LNCaP clone FGC (cell line): ENCODE measurements at regions not wholly inside any gene's neighbourhood (a gene's known extent, or its start where the extent isn't known, plus 50 kb on each side); places are given as distances from the start of the nearest gene placed in this dataset.
"Not testable (repeated sequence)": the region's sequence is repeated elsewhere in the genome, so short reads cannot be mapped to it uniquely, and the experiment has no call there.

Source experiments
- DNase-seq: peaks from one replicate; pipeline ENCODE4 v3.0.0-alpha.2; 2011; ENCODE audit warnings: low read depth
- H3K4me3 ChIP-seq: 2 replicates; pipeline ENCODE4 v1.5.1; 2011; ENCODE audit warnings: mild to moderate bottlenecking, low read depth, low read length, control low read depth
- TF ChIP-seq, protein P1 (sequence below): IDR thresholded peaks from 2 replicates; pipeline ENCODE4 v1.5.1; 2012; ENCODE audit warnings: mild to moderate bottlenecking; ENCODE audit not compliant: control insufficient read depth, insufficient read depth; ENCODE audit errors: extremely low read depth

DNA sequence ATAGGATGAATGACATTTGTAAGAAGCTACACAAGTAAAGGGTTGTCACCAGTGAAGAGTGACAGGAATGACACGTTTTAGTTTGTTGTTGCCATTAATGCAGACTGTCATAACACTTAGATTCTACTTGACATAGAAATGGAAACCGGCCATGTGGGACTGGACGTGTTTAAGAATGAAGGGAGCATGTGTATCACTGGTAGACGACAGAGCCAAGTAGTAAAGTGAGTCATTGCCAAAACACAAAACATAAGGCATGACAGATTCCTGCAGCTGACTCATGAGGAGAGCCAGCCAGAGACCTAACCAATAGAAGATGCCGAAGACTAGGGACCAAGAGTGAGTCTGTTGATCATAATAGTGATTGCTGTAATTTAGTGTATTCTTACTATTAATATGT is 106.2 kb upstream of the PLAAT1 start:
- no peak overlapping the region for H3K4me3 ChIP-seq
- TF ChIP-seq, protein P1, sequence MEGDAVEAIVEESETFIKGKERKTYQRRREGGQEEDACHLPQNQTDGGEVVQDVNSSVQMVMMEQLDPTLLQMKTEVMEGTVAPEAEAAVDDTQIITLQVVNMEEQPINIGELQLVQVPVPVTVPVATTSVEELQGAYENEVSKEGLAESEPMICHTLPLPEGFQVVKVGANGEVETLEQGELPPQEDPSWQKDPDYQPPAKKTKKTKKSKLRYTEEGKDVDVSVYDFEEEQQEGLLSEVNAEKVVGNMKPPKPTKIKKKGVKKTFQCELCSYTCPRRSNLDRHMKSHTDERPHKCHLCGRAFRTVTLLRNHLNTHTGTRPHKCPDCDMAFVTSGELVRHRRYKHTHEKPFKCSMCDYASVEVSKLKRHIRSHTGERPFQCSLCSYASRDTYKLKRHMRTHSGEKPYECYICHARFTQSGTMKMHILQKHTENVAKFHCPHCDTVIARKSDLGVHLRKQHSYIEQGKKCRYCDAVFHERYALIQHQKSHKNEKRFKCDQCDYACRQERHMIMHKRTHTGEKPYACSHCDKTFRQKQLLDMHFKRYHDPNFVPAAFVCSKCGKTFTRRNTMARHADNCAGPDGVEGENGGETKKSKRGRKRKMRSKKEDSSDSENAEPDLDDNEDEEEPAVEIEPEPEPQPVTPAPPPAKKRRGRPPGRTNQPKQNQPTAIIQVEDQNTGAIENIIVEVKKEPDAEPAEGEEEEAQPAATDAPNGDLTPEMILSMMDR = no peak
- DNase-seq = no peak

DNA sequence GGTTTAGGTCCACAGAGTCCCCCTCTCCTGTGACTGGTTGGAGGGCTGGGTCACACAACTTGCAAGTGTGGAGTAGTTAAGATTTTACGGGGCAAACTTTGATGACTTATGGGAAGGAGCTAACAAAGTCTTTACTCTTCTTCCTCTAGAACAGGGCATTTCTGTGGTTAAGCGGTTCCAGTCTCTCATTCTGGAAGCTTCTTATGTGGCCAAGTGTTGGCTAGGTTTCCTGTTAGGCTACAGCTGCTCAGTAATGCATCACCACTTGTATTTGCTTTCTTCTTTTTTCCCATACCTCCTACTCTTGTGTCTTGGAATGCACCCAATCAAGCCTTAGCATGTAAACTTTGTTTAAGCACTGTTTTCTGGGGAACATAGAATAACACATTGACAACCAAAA is 100.6 kb upstream of the PLAAT1 start:
- TF ChIP-seq, protein P1 = no peak
- no peak for DNase-seq
- no peak overlapping the region for H3K4me3 ChIP-seq

DNA sequence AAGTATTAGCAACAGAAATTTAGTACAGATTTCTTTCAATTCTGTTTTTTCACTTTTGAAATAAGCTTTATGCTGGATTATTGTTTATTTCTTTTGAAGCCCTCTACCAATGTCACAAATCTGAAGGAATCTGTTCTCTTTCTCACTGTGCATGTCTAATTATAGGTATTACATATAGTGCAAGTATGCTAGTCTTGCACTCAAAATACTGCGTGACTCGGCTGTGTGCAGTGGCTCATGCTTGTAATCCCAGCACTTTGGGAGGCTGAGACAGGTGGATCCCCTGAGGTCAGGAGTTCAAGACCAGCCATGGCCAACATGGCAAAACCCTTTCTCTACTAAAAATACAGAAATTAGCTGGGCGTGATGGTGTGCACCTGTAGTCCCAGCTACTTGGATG is 95.8 kb upstream of the PLAAT1 start:
- no peak for DNase-seq
- H3K4me3 ChIP-seq = no peak overlapping the region
- TF ChIP-seq, protein P1 = no peak

DNA sequence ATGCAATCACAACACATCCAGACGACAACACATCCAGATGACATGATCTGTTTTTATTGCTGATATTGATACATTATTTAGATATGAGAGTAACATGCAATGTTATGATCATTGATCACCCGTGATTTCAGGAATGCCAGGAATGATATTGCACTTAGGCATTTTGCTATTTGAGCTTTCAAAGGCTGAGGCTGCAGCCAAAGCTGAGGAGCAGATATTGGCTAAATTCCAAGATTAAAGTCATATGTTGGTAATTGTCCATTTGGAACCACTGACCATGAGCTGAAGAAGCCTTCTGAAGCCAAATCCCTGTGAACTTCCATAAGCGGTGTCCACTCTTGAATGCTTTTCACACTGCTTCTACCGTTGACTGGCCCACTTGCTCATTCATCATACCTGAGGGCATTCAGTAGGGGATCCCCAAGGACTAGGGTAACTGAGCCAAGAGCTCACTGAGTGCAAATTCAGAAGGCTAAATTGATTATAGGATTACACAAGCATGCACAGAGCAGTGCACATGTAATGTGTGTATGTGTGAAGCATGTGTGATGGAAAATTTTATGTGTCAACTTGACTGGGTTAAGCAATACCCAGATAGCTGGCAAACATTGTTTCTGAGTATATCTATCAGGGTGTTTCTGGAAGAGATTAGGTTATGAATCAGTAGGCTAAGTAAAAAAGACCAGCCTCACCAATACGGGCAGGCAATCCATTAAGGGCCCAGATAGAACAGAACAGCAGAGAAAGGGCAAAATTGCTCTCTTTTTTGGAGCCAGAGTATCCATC is 92.1 kb upstream of the PLAAT1 start:
- H3K4me3 ChIP-seq = no peak overlapping the region

DNA sequence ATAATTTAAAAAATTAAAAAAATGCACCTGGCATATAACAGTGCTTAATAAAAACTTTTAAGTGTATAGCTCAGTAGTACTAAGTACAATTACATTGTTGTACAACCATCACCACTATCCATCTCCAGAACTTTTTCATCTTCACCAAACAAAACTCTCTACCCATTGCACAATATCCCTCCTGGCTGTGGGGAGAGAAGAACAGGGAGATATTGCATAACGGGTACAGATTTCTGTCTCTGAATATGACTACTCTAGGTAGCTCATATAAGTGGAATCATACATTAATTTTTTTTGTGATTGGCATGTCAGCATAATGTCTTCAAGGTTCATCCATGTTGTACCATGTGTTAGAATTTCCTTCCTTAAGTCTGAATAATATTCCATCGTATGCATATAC is 91.0 kb upstream of the PLAAT1 start:
- TF ChIP-seq, protein P1 = no peak
- no peak for DNase-seq
- no peak overlapping the region for H3K4me3 ChIP-seq

More for the DNA sequence above, 92.1 kb upstream of the PLAAT1 start:
- TF ChIP-seq, protein P1 = no peak
- DNase-seq = no peak

DNA sequence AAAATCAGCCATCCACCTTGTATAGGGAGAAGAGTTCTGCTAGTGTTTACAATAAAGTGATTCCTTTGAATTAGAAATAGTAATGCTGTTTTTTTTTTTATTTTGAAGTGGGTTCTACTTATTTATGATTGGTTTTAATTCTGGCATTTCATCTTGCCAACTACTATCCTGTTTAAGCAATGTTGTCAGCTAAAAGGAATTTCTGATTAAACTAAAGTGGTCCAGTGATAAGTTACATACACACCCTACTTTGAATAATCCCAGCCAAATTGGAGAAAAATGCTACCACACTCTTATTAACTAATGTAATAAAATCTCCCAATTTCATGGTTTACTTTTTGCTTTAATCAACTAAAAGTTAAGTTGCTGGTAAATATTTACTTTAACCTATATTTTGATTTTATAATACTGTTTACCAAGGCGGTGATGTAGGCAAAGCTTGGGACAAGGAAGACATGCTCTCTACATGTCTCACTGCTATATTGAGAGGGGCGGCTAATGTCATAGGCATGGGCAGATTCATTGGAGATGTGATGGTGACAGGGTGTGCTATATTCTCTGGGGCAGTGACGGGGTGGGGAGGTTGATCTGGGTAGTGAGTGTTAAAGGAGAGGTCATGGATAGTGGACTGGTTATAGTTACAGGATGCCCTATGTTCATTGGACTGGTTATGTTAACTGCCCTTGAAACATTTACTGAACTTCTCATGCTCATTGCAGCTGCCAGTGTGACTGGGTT is 85.8 kb upstream of the PLAAT1 start:
- not testable (repeated sequence) for H3K4me3 ChIP-seq, DNase-seq

DNA sequence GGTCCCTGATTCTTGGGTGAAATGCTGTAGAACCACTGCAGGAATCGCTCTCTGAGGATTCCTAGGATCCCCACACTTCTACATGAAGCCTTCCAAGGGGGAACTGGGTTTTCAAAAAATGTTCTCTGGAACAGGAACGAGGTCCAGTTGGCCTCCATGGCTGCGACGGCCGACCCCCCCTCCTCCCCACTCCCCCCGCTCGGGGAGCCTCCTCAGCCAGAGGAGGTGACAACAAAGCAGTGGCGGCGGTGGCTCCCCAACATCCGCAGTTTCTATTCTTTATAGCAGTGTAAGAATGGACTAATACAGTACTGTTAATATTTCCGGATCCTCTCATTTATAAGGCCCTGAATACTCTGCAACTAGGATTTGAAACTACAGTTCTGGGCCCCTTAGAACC is 84.0 kb upstream of the PLAAT1 start:
- DNase-seq = no peak
- TF ChIP-seq, protein P1 = no peak
- H3K4me3 ChIP-seq = no peak overlapping the region
